Kidney (tissue), 13 donors: ENCODE measurements at regions not wholly inside any gene's neighbourhood (a gene's known extent, or its start where the extent isn't known, plus 50 kb on each side); places are given as distances from the start of the nearest gene placed in this dataset.

Experiments
- DNase-seq, 5 donors: peaks; one replicate each; pipeline ENCODE4 v3.0.0-alpha.2; 2013 to 2020
- FAIRE-seq: peaks from 2 replicates; lab custom pipeline; 2012; peaks lifted over from hg19 to GRCh38; lab: Jason Lieb, UNC
- H3K27ac ChIP-seq, 2 donors: one replicate each; pipeline ENCODE4 v1.7.0; 2013; ENCODE audit warnings: low read depth in 2 of 2, low read length in 2 of 2, inconsistent platforms in 1 of 2
- H3K27me3 ChIP-seq: one replicate; pipeline ENCODE4 v1.7.1; 2013; ENCODE audit warnings: low read length, inconsistent platforms; ENCODE audit not compliant: control insufficient read depth, insufficient read depth
- H3K36me3 ChIP-seq, 3 donors: one replicate each; pipeline versions ENCODE4 v1.7.0 to v1.7.1; 2013; ENCODE audit warnings: low read length in 3 of 3, control low read depth in 1 of 3, inconsistent platforms in 1 of 3; ENCODE audit not compliant: insufficient read depth in 3 of 3, control insufficient read depth in 2 of 3
- H3K4me1 ChIP-seq, 3 donors: one replicate each; pipeline versions ENCODE4 v1.7.0 to v1.7.1; 2013; ENCODE audit warnings: low read length in 3 of 3, inconsistent platforms in 1 of 3, low read depth in 1 of 3; ENCODE audit not compliant: control insufficient read depth in 2 of 3, insufficient read depth in 2 of 3
- H3K4me3 ChIP-seq, 3 donors: one replicate each; pipeline versions ENCODE4 v1.7.0 to v1.8.1; 2013; ENCODE audit warnings: low read length in 3 of 3, control low read depth in 1 of 3, inconsistent platforms in 1 of 3
- H3K9ac ChIP-seq, 3 donors: one replicate each; pipeline versions ENCODE4 v1.7.0 to v1.7.1; 2013; ENCODE audit warnings: low read length in 3 of 3, control low read depth in 1 of 3, inconsistent platforms in 1 of 3
- H3K9me3 ChIP-seq, 3 donors: one replicate each; pipeline versions ENCODE4 v1.7.0 to v1.7.1; 2013; ENCODE audit warnings: low read length in 3 of 3, control low read depth in 1 of 3, inconsistent platforms in 1 of 3; ENCODE audit not compliant: control insufficient read depth in 2 of 3, insufficient read depth in 1 of 3
- CTCF ChIP-seq: IDR thresholded peaks from 3 replicates; pipeline ENCODE4 v1.5.1; 2012; ENCODE audit warnings: mild to moderate bottlenecking, moderate library complexity, borderline replicate concordance; ENCODE audit not compliant: insufficient read depth; ENCODE audit errors: extremely low read depth
- intact Hi-C: fragments of 100-400 bp; cut with DNase I; formaldehyde crosslinking; loops from one replicate; pipeline ENCODE4 v1.11.1; 2022
- donor health status: control.
- donor health status: control.
- donor health status: control.
- donor health status: control.
- donor health status: control.
- donor health status: DM: yes; HTN: yes; CAD: no.
- donor health status: Normal renal cell carcinoma (clear cell type).

DNA sequence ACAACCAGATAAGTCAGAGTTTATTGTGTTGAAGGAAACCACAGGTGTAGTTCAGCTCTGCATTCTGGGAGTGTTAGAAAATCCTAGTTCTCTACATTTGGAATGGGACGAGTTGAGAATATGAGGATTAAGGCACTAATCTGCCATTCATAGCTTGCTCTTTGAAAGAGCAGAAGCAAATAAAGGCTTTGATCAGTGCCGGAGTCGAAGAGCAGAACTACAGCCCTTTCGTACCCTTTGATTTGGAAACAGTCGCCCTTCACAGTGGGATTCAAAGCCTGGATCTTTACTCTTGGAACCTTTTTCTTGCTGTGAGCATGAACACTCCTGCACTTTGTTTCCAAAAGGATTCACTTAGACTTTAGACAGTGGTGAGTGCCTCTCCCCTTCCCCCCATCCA, 523.9 kb upstream of the POU3F2 start:
- TF ChIP-seq CTCF, result no peak

DNA sequence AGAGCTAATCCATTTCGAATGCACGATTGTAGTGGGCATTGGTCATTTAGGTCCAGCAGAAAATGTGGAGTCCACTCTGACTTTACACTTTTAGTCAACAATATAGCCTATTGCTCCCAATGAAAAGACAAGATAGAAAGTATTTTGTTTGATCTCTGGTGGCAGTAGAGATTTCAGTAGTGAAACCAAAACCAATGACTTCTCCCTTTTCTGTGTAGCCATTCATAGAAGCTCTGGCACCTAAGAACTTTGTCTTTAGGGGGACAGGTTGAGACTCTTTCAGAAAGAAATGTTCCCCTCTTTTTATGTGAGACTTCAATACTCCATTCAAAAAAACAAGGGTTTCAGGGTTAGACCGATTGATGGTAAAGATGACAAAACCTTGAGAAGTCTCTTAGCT, 510.8 kb upstream of the POU3F2 start:
- Histone ChIP-seq H3K27me3 (no peaks in the 10 kb centered on the region), H3K4me1 (no peaks in the 10 kb centered on the region), H3K4me3 (no peak overlapping the region), H3K27ac (no peak overlapping the region), H3K9ac (no peak overlapping the region), H3K36me3 (no peaks in the 10 kb centered on the region), H3K9me3 (no peaks in the 10 kb centered on the region)
- FAIRE-seq (no peak), DNase-seq (no peak)
- intact Hi-C loops, result no loop called here
- no peak for TF ChIP-seq CTCF

More for the DNA sequence above, 523.9 kb upstream of the POU3F2 start:
- no peak overlapping the region for H3K4me3 ChIP-seq
- DNase-seq (no peak), FAIRE-seq (no peak)
- no peaks in the 10 kb centered on the region for H3K27me3 ChIP-seq
- no peaks in the 10 kb centered on the region for H3K9me3 ChIP-seq
- H3K9ac ChIP-seq, result no peak overlapping the region
- intact Hi-C loops, result no loop called here
- H3K4me1 ChIP-seq, result no peaks in the 10 kb centered on the region
- H3K27ac ChIP-seq, result no peak overlapping the region
- H3K36me3 ChIP-seq, result no peaks in the 10 kb centered on the region

GRCh38 chr6:98324446-98324845, 509.9 kb upstream of the POU3F2 start:
- intact Hi-C loops, result no loop called here
- no peaks in the 10 kb centered on the region for H3K36me3 ChIP-seq
- H3K4me3 ChIP-seq, result no peak overlapping the region
- no peaks in the 10 kb centered on the region for H3K4me1 ChIP-seq
- H3K9me3 ChIP-seq, result no peaks in the 10 kb centered on the region
- no peaks in the 10 kb centered on the region for H3K27me3 ChIP-seq
- H3K27ac ChIP-seq, result no peak overlapping the region
- FAIRE-seq (no peak), DNase-seq (no peak)
- H3K9ac ChIP-seq, result no peak overlapping the region
- TF ChIP-seq CTCF, result no peak

GRCh38 chr6:98325366-98325765, 509.0 kb upstream of the POU3F2 start:
- intact Hi-C loops, result no loop called here
- TF ChIP-seq CTCF, result no peak
- FAIRE-seq (no peak), DNase-seq (no peak)
- Histone ChIP-seq H3K4me1 (no peaks in the 10 kb centered on the region), H3K27ac (no peak overlapping the region), H3K9ac (no peak overlapping the region), H3K4me3 (no peak overlapping the region), H3K9me3 (no peaks in the 10 kb centered on the region), H3K27me3 (no peaks in the 10 kb centered on the region), H3K36me3 (no peaks in the 10 kb centered on the region)
